Esophagus mucosa (tissue), 1 donor: ENCODE measurements at regions not wholly inside any gene's neighbourhood (a gene's known extent, or its start where the extent isn't known, plus 50 kb on each side); places are given as distances from the start of the nearest gene placed in this dataset.
"Not testable (repeated sequence)": the region's sequence is repeated elsewhere in the genome, so short reads cannot be mapped to it uniquely, and the experiment has no call there.

Experiments used
- ATAC-seq: fragments of 200-7000 bp; cut with Tn5 transposase; one replicate; pipeline ENCODE4 v1.9.1; 2020
- donor health status: DM: yes; HTN: yes; CAD: no.

DNA sequence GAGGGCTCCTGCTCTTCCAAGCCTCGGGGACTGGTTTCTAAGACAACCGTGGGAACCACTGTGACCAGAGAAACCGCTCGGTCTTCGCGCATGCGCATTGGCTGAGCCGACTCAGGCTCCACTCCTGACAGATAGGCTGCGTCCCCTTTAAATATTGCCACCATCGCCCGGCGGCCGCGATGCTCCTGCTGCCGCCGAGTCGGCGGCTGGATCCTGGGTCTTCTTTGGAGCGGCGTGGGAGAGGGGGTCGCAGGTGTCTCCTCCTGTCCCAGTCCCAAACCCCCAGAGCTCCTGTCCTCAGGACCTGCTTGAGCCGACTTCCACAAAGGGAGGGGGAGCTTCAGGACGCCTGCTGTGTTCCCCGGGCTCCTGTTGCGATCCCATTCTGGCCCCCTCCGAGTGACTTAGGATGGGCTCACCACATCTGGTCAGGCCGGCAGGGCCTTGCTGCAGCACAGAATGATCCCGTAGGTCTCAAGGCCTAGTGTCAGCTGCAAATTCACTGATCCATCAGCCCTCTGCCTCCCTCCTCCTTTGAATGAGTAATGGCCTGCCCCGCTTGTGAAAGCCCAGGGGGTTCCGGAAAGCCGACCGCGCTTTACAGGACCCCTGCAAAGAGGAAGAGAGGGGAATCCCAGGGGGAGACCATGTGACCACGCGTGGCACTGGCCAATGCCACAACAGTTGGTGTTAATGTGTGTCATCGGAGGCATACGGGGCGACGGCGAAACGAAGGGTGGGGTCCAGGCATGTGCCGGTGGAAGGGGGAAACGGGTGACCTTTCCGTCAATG lies 683.2 kb upstream of the TPTE start:
- no peak for ATAC-seq

DNA sequence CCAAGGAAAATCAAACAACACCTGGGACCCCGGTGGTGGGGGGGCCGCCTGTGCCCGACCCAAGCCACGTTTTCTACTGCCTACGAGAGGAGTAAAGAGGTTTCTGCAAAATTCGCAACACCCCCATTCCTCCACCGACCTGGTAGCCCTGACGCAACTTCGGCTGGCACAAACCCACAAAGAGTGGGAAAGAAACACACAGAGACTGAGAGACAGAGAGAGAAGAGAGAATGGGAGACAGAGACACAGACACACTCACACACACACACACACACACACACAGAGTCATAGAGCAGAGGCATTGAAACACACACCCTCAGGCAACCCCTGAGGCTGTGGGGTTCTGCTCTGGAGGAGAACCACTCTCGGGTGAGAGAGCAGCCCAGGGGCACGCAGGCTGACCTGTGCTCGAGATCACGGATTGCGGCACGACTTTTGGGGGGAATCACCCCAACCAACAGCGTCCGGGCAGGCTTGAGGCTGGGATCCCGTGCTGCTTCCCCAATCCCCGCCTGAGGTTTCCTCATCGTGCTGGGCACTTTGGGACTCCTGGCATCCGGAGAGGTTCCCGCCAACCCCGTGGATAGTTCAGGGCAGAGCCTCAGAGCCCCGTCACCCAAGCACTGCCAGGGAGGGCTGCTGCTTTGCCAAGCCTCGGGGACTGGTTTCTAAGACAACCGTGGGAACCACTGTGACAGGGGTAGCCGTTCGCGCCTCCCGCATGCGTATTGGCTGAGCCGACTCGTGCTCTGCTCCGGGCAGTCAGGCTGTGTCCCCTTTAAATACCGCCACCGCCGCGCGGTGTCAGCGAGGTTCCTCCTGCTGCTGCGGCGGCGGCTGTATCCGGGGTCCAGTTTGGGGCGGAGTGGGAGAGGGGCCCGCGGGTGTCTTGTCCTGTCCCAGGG lies 682.4 kb upstream of the TPTE start:
- ATAC-seq = peak; percentile 68

DNA sequence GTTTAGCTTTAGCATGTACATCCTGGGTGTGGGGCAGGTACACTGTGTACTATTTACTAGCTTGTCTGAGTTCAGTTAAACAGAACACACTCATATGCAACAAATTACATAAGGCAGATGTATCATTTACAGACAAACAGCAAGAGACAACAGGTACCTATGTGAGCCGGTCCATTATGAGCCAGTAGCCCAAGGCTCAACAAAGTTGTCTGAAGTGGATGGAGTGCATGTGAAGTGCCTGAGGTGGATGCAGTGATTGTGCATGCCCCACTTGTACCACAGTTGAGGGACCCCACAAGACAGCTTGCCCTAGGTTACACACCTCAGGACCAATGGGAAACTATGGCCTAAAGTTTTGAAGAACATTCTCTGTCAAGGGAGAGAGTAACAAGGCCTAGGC lies 677.3 kb upstream of the TPTE start:
- not testable (repeated sequence) for ATAC-seq

DNA sequence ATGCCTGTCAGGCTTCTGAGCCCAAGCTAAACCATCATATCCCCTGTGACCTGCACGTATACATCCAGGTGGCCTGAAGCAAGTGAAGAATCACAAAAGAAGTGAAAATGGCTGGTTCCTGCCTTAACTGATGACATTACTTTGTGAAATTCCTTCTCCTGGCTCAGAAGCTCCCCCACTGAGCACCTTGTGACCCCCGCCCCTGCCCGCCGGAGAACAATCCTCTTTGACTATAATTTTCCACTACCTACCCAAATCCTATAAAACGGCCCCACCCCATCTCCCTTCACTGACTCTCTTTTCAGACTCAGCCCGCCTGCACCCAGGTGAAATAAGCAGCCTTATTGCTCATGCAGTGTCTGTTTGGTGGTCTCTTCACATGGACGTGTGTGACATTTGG lies 673.9 kb upstream of the TPTE start:
- not testable (repeated sequence) for ATAC-seq

DNA sequence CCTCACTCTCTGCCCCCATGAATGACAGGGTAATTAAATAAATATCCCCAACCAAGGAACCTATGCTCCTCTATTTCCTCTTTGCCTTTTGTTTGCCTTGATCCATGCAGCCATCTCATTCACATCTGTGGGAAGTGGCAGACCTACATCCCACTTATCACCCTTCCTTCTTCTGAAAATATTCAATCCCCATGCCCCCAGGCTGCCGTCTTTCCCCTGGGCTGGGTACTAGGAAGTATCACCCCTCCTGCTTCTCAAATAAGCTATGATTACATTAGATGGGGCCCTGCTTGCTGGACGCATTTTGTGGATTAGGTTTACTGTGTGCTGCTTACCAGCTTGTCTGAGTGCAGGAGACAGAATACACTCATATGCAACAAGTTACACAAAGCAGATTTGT lies 670.2 kb upstream of the TPTE start:
- ATAC-seq = not testable (repeated sequence)

DNA sequence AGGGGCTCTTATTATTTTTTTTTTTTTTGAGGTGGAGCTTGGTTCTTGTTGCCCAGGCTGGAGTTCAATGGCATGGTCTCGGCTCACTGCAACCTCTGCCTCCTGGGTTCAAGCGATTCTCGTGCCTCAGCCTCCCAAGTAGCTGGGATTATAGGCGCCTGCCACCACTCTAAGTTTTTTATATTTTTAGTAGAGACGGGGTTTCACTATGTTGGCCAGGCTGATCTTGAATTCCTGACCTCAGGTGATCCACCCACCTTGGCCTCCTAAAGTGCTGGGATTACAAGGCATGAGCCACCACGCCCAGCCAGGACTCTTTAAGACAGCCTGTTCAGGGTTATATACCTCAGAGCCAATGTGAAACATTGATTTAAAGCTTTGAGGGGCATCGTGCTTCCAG lies 669.7 kb upstream of the TPTE start:
- not testable (repeated sequence) for ATAC-seq

DNA sequence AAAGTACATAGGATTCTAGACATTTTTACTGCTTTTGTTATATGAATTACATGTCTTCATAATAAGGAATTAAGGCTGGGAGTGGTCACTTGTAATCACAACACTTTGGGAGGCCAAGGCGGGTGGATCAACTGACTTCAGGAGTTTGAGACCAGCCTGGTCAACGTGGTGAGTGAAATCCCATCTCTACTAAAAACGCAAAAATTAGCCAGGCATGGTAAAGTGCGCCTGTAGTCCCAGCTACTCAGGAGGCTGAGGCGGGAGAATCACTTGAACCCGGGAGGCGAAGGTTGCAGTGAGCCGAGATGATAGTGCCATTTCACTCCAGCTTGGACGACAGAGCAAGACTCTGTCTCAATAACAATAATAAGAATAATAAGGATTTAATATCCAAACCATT lies 663.8 kb upstream of the TPTE start:
- ATAC-seq = not testable (repeated sequence)

DNA sequence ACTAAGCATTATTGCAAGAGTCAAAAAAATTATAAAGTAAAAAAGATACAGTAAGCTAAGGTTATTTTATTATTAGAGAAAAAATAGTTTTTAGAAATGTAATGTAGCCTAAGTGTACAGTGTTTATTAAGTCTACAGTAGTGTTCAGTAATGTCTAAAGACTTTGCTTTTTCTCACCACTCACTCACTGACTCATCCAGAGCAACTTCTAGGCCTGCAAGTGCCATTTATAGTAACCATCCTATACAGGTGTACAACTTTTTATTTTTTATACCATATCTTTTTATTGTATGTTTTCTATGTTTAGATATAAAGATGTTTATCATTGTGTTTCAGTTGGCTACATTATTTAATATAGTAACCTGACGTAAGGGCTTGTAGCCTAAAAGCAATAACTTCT lies 661.5 kb upstream of the TPTE start:
- not testable (repeated sequence) for ATAC-seq

DNA sequence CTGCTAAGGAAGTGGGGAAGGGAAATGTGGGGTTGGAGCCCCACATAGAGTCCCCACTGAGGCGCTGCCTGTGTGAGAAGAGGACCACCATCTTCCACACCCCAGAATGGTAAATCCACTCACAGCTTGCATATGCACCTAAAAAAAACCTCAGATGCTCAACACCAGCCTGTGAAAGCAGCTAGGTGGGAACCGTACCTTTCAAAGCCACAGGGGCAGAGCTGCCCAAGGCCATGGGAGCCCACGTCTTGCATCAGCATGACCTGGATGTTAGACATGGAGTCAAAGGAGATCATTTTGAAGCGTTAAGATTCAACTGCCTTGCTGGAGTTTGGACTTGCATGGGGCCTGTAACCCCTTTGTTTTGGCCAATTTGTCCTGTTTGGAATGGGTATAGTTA lies 658.9 kb upstream of the TPTE start:
- not testable (repeated sequence) for ATAC-seq

DNA sequence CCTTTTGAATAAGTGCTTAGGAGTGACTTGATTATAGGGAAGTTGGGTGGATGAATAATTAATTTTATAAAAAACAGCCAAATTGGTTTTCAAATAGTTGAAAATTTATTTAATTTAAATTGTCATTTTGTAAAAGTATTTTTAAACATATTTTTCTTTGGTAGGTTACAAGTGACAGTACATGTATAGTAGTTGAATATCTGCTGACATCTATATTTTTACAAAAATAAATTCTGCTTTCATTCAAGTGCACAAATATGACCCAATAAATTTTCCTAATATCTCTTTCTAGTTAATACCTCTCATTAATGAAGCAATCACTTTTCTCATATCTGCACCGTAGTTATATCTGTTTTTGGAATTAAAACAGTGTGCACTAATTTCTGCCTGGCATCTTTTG lies 653.6 kb upstream of the TPTE start:
- ATAC-seq = not testable (repeated sequence)

DNA sequence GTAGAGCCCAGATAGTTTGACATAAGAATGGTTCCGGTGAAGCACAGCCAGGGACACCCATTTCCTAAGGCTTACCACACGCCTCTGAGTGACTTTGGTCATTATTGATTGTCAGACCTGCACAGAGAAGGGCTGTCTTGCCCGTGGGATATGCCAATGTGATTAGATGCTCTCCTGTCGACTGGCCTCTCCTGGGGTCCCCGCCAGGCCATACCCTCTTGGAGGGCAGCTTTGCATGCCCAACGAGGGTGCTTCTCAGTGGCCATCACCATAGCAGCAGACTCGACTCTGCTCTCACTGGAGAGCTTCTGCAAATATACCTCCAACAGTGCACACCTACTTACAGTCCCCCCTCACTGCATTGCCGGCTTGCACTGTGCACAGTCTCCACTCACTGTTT lies 648.3 kb upstream of the TPTE start:
- ATAC-seq = not testable (repeated sequence)

DNA sequence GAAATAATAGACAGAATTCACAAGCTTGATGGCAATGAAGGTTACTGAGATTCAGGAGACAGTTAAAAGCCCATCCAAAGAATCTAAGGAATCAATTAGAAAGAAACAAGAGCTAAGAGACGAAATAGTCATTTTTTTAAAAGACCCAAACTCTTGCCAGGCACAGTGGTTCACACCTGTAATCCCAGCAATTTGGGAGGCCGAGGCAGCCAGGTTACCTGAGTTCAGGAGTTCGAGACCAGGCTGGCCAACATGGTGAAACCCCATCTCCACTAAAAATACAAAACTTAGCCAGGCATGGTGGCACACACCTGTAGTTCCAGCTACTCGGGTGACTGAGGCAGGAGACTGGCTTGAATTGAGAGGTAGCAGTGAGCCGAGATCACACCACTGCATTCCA lies 647.2 kb upstream of the TPTE start:
- not testable (repeated sequence) for ATAC-seq

DNA sequence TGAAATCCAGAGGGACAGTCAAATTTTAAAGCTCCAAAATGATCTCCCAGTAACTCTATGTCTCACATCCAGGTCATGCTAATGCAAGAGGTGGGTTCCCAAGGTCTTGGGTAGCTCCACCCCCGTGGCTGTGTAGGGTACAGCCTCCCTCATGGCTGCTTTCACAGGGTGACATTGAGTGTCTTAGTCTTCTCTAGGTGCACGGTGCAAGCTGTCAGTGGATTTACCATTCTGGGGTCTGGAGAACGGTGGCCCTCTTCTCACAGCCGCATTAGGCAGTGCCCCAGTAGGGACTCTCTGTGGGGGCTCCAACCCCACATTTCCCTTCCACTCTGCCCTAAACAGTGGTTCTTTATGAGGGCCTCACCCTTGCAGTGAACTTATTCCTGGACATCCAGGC lies 640.0 kb upstream of the TPTE start:
- not testable (repeated sequence) for ATAC-seq

DNA sequence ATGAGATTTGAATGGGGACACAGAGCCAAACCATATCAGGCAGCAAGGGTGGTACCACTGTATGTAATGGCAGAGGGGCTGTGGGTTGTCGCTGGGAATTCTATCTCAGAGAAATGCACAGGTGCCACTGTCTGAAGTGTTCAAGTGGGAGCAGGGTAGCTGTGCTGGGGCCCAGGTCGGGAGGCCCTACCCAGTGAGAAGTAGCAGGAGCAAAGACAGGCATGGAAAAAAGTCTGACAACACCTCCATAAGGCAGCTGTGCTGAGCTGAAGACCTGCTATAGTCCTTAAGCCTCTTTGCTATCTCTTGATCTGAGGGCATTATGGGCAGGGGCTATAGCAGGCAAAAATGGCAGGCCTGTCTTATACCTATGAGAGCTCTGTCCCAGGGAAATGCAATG lies 638.3 kb upstream of the TPTE start:
- peak; percentile 43 for ATAC-seq

DNA sequence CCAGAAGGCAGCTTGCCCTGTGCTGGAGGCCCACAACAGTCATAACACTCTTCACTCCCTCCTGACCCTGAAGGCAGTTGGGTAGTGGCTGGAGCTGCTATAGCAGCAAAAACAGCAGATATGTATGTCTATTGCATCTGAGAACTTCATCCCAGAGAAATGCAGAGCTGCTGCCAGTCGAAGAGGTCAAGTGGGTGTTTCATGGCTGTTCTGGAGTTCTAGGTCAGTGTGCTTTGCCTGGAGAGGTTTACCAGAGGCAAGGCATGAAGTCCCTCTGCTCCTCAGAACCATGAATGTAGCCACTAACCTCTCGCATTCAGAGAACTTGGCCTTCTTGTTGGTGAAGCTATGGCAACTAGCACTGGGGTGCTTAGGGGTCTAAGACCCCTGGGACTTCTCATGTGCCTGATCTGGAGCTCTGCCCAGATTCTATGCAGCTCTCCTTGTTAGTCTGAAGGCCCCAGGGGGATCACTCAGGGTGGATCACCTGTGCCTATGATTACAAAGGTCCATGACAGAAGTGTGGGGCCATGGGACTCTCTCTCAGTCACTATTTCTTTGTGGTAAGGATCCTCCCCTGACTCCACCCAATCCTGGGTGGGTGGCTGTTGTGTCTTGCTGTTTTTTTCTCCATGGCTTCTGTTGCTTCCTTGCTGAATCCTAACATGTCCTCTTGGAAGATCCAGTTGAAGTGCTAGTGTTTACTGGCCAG lies 637.7 kb upstream of the TPTE start:
- ATAC-seq = not testable (repeated sequence)

DNA sequence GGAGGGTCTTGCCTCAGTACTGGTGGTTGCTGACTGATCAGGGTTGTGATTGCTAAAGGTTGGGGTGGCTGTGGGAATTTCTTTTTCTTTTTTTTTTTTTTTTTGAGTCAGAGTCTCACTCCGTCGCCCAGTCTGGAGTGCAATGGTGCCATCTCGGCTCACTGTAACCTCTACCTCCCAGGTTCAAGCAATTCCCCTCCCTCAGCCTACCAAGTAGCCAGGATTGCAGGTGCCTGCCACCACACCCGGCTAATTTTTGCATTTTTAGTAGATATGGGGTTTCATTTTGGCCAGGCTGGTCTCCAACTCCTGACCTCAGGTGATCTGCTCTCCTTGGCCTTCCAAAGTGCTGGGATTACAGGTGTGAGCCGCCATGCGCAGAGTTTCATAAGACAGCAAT lies 632.9 kb upstream of the TPTE start:
- ATAC-seq = not testable (repeated sequence)

DNA sequence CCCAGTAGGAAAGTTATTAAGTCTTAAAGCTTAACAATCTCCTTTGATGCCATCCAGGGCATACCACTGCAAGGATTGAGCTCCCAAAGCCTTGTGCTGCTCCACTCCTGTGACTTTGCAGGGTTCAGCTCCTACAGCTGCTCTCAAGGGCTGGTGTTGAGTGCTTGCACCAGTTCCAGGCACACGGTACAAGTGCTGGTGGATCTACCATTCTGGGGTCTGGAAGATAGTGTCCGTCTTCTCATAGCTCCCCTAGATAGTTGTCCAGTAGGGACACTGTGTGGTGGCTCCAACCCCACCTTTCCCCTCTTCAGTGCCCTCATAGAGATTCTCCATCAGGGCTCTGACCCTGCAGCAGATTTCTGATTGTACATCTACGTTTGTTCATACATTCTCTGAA lies 617.8 kb upstream of the TPTE start:
- ATAC-seq = not testable (repeated sequence)

DNA sequence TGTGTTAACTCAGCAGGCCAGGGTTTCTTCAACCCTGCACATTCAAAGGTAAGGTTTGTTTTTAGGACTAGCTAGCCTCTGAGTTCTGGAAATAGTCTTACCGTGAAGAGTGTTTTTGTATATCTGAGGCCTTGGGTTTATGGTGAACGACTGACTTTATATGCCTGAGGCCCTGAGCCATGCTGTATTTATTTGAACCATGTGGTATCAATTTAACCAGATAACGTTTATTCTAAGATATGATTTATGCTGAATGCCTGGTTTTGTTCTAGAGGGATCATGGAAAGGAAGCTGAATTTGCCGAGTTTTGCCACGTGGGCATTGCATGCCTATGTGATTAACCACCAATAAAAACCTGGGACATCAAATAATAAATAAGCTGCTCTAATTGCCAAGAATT lies 607.2 kb upstream of the TPTE start:
- ATAC-seq = not testable (repeated sequence)

DNA sequence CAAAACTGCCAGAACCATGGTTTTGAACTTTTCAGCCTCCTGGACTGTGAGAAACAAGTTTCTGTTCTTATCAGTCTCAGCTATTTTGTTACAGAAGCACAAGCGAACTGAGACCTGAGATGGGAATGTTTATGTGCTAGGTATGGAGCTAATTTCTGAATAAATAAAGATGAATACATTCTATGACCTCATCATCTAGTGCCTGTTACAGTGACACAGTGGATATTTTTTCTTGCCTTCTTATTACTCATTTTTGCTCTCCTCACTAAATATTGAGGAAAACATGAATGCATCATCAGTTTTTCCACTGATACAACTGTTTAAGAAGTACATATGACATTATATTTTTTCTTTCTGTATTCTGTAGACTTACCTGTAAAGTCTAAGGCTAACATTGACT lies 601.9 kb upstream of the TPTE start:
- not testable (repeated sequence) for ATAC-seq

DNA sequence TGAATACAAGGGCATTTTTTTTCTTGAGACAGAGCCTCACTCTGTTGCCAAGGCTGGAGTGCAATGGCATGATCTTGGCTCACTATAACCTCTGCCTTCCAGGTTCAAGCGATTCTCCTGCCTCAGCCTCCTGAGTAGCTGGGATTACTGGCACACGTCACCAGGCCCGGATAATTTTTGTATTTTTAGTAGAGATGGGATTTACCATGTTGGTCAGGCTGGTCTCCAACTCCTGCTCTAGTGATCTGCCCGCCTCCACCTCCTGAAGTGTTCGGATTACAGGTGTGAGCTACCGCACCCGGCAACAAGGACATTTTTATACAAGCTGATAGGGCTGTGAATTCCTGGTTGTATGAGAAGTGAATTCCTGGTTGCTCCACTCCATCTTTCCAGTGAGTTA lies 577.7 kb upstream of the TPTE start:
- ATAC-seq = not testable (repeated sequence)

DNA sequence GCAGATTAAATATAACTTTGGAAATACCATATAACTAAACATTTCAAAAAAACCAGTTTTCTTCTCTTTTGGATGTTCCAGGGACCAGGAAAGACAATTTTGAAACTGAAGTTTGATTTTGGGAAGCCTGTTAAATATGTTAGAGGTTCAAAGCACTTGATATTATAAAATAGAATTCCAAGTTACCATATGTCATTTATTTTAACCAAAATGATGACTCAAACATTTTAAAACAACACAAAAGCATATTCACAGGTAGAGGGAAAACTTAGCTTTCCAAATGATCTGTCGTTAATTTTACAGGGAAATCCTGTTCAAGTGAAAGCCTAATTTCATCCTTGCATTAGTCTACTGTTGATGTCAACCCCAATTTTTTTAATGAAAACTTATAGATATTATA lies 575.3 kb upstream of the TPTE start:
- ATAC-seq = not testable (repeated sequence)

DNA sequence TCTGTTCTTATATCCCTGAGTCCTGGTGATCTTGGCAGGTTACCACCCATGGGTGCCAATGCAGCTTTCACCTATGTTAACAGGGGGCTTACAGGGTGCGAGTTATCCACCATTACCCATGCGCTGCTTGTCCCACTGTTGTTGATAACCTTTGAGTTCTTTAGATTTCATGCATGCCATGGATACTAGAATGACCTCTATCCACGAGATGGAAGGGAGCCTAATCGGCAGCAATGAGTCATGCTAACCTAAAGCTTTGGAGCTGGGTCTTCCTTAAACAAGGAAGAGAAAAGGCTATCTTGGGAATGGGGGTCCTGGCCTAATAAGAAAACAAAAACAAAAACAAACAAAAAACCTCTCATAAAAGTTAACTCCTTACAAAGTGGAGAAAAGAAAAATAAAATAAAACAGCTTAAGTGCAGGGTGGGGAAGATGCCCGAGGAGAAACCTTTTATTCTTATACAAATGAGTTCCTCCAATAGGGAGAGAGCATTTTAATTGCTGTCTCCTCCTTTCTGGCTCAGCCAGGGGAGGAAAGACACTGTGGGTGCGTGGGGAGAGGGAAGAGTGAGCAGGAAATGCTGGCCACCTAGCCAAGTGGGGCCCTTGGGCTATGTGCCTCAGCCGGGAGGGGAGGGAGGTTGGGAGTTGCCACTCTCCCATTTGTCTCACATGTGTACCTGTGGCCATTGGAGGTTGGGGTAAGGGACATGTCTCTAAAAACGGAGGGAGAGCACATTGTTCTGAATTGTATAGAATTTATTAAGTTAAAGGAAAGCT lies 571.7 kb upstream of the TPTE start:
- not testable (repeated sequence) for ATAC-seq
